H9 (cell line): ENCODE measurements at regions not wholly inside any gene's neighbourhood (a gene's known extent, or its start where the extent isn't known, plus 50 kb on each side); places are given as distances from the start of the nearest gene placed in this dataset.

Source experiments
- DNase-seq: peaks from one replicate; pipeline ENCODE4 v3.0.0-alpha.2; 2017
- H2AFZ ChIP-seq: one replicate; pipeline ENCODE4 v1.6.1; 2013; ENCODE audit warnings: mild to moderate bottlenecking, low read length, control low read depth, moderate library complexity
- H2AK5ac ChIP-seq: 2 replicates; pipeline ENCODE4 v1.6.1; 2013; ENCODE audit warnings: low read length, control low read depth, mixed read lengths; ENCODE audit not compliant: insufficient read length
- H2BK120ac ChIP-seq: one replicate; pipeline ENCODE4 v1.6.1; 2013; ENCODE audit warnings: low read depth, mild to moderate bottlenecking, low read length, control low read depth, inconsistent platforms; ENCODE audit not compliant: poor library complexity, severe bottlenecking
- H2BK12ac ChIP-seq: 2 replicates; pipeline ENCODE4 v1.6.1; 2013; ENCODE audit warnings: low read length, control low read depth, mixed read lengths, low read depth; ENCODE audit not compliant: insufficient read length
- H2BK15ac ChIP-seq: 2 replicates; pipeline ENCODE4 v1.6.1; 2013; ENCODE audit warnings: low read depth, low read length, control low read depth
- H2BK20ac ChIP-seq: one replicate; pipeline ENCODE4 v1.6.1; 2013; ENCODE audit warnings: low read depth, mild to moderate bottlenecking, low read length, control low read depth, inconsistent platforms; ENCODE audit not compliant: poor library complexity, severe bottlenecking
- H2BK5ac ChIP-seq: 2 replicates; pipeline ENCODE4 v1.6.1; 2013; ENCODE audit warnings: low read length, control low read depth, mixed read lengths; ENCODE audit not compliant: insufficient read length
- H3K14ac ChIP-seq: 2 replicates; pipeline ENCODE4 v1.6.1; 2013; ENCODE audit warnings: low read length, control low read depth; ENCODE audit not compliant: insufficient read depth
- H3K18ac ChIP-seq: 2 replicates; pipeline ENCODE4 v1.6.1; 2013; ENCODE audit warnings: low read depth, mild to moderate bottlenecking, mixed read lengths, low read length, control low read depth; ENCODE audit not compliant: insufficient read length
- H3K23ac ChIP-seq: 2 replicates; pipeline ENCODE4 v1.6.1; 2013; ENCODE audit warnings: low read length, control low read depth, mixed read lengths, low read depth; ENCODE audit not compliant: insufficient read length
- H3K23me2 ChIP-seq: 2 replicates; pipeline ENCODE4 v1.6.1; 2013; ENCODE audit warnings: low read depth, mild to moderate bottlenecking, mixed read lengths, low read length, control low read depth; ENCODE audit not compliant: insufficient read length, poor library complexity, severe bottlenecking
- H3K27ac ChIP-seq: 2 replicates; pipeline ENCODE4 v1.5.1; 2013; ENCODE audit warnings: low read length, control low read depth, mixed read lengths, low read depth; ENCODE audit not compliant: insufficient read length
- H3K27me3 ChIP-seq: 2 replicates; pipeline ENCODE4 v1.6.1; 2013; ENCODE audit warnings: low read length, control low read depth, inconsistent platforms; ENCODE audit not compliant: insufficient read depth
- H3K4ac ChIP-seq: 2 replicates; pipeline ENCODE4 v1.6.1; 2013; ENCODE audit warnings: low read depth, mild to moderate bottlenecking, control low read depth, inconsistent platforms, low read length, moderate library complexity
- H3K4me1 ChIP-seq: 2 replicates; pipeline ENCODE4 v1.6.1; 2013; ENCODE audit warnings: low read length, control low read depth, inconsistent platforms; ENCODE audit not compliant: insufficient read depth
- H3K4me2 ChIP-seq: 2 replicates; pipeline ENCODE4 v1.6.1; 2013; ENCODE audit warnings: low read length, control low read depth, mixed read lengths; ENCODE audit not compliant: insufficient read length, insufficient read depth
- H3K56ac ChIP-seq: 2 replicates; pipeline ENCODE4 v1.6.1; 2013; ENCODE audit warnings: low read depth, mild to moderate bottlenecking, mixed read lengths, low read length, control low read depth; ENCODE audit not compliant: insufficient read length
- H3K79me1 ChIP-seq: 2 replicates; pipeline ENCODE4 v1.6.1; 2013; ENCODE audit warnings: low read depth, mild to moderate bottlenecking, moderate library complexity, low read length, control low read depth, inconsistent platforms; ENCODE audit not compliant: insufficient read depth, poor library complexity, severe bottlenecking
- H3K79me2 ChIP-seq: 2 replicates; pipeline ENCODE4 v1.6.1; 2013; ENCODE audit warnings: low read length, control low read depth, inconsistent platforms; ENCODE audit not compliant: insufficient read depth
- H3K9ac ChIP-seq: 2 replicates; pipeline ENCODE4 v1.6.1; 2013; ENCODE audit warnings: low read length, control low read depth, mixed read lengths; ENCODE audit not compliant: insufficient read length; ENCODE audit errors: extremely low read depth
- H3K9me3 ChIP-seq: one replicate; pipeline ENCODE4 v1.6.1; 2013; ENCODE audit warnings: low read depth, low read length, inconsistent platforms; ENCODE audit not compliant: control insufficient read depth
- H3T11ph ChIP-seq: one replicate; pipeline ENCODE4 v1.6.1; 2013; ENCODE audit warnings: mild to moderate bottlenecking, low read length, control low read depth, inconsistent platforms
- H4K20me1 ChIP-seq: one replicate; pipeline ENCODE4 v1.6.1; 2013; ENCODE audit not compliant: control insufficient read depth, insufficient read length, insufficient read depth
- H4K5ac ChIP-seq: 2 replicates; pipeline ENCODE4 v1.6.1; 2013; ENCODE audit warnings: low read depth, mild to moderate bottlenecking, mixed read lengths, low read length, control low read depth; ENCODE audit not compliant: insufficient read length
- H4K8ac ChIP-seq: replicated peaks from 2 replicates; pipeline ENCODE4 v1.6.1; 2013; ENCODE audit warnings: low read length, control low read depth, mixed read lengths, low read depth; ENCODE audit not compliant: insufficient read length
- H4K91ac ChIP-seq: 2 replicates; pipeline ENCODE4 v1.6.1; 2013; ENCODE audit warnings: low read depth, mild to moderate bottlenecking, moderate library complexity, mixed read lengths, low read length, control low read depth; ENCODE audit not compliant: insufficient read length
- H3K27ac Mint-ChIP-seq, 3 experiments: 2 replicates in 2 of 3; 3 replicates in 1 of 3; pipeline ENCODE4 v1.8.0; 2020 to 2021; ENCODE audit warnings: mixed read lengths in 3 of 3, mild to moderate bottlenecking in 1 of 3, moderate library complexity in 1 of 3
- H3K27me3 Mint-ChIP-seq: 2 replicates; pipeline ENCODE4 v1.8.0; 2021; ENCODE audit warnings: low read depth, mild to moderate bottlenecking, moderate library complexity, mixed read lengths
- H3K36me3 Mint-ChIP-seq, 3 experiments: 2 replicates in 2 of 3; 3 replicates in 1 of 3; pipeline ENCODE4 v1.8.0; 2020 to 2021; ENCODE audit warnings: low read depth in 3 of 3, mixed read lengths in 3 of 3; ENCODE audit not compliant: insufficient read depth in 1 of 3
- H3K4me1 Mint-ChIP-seq, 2 experiments: 2 replicates each; pipeline ENCODE4 v1.8.0; 2020; ENCODE audit warnings: mixed read lengths in 2 of 2
- H3K4me3 Mint-ChIP-seq, 2 experiments: 2 replicates in 1 of 2; 3 replicates in 1 of 2; pipeline ENCODE4 v1.8.0; 2020 to 2021; ENCODE audit warnings: mild to moderate bottlenecking in 2 of 2, mixed read lengths in 2 of 2, moderate library complexity in 1 of 2
- H3K9me3 Mint-ChIP-seq, 2 experiments: 2 replicates in 1 of 2; 3 replicates in 1 of 2; pipeline ENCODE4 v1.8.0; 2020; ENCODE audit warnings: mild to moderate bottlenecking in 2 of 2, mixed read lengths in 2 of 2, moderate library complexity in 1 of 2
- WGBS: extraction: QIAGEN DNeasy Blood & Tissue Kit; methylation state at CpG from one replicate; pipeline ENCODE4 v1.1.7; 2013; ENCODE audit warnings: missing lambda C conversion rate, low lambda C conversion rate, mixed read lengths; ENCODE audit not compliant: insufficient read length; ENCODE audit errors: extremely low coverage; 5-methylcytosine and 5-hydroxymethylcytosine counted together
- TF ChIP-seq, protein P1 (sequence below): fragments of 200-600 bp; sonication (generic); conservative IDR thresholded peaks from 3 replicates; pipeline ENCODE4 v1.8.0; 2021; ENCODE audit warnings: antibody characterized with exemption, mild to moderate bottlenecking

DNA sequence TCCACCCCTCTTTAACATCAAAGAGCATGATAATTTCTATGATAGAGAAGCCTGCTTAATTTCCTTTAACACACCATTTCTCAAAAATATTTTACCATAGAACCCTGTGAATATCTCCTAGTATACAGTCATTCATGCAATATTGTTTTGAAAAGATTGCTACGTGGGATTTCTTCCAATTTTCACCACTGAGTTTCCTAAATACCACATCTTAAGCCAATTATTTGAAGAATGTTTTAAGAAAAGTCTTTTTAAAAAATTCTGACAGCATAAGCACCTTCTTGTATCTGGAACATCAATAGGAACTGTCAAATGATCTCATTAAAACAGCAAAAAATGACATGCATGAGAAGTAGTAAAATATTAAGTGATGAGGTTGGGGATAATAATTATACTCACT is 1126.7 kb downstream of the TUSC7 start:
- Mint-ChIP-seq H3K9me3 (no peaks in the 10 kb centered on the region), H3K27ac (no peak overlapping the region), H3K36me3 (no peaks in the 10 kb centered on the region), H3K4me3 (no peak overlapping the region), H3K4me1 (0 out of 4 replicates have a peak, but pooled peaks cover 3 to 5% of the 10 kb centered on the region in 2 experiments), H3K27me3 (no peaks in the 10 kb centered on the region)
- Histone ChIP-seq H2AFZ (no peak overlapping the region), H4K20me1 (no peaks in the 10 kb centered on the region), H2AK5ac (no peak overlapping the region), H3K18ac (no peak overlapping the region), H3K27me3 (no peaks in the 10 kb centered on the region), H3K27ac (no peak overlapping the region), H3K79me2 (no peaks in the 10 kb centered on the region), H3K4ac (no peak overlapping the region), H4K8ac (no peak overlapping the region), H3K79me1 (no peaks in the 10 kb centered on the region), H3K14ac (no peak overlapping the region), H3T11ph (no peak overlapping the region), H2BK20ac (no peak overlapping the region), H3K9me3 (no peaks in the 10 kb centered on the region), H2BK5ac (no peak overlapping the region), H3K9ac (no peak overlapping the region), H2BK120ac (no peak overlapping the region), H3K23ac (no peak overlapping the region), H3K4me1 (no peaks in the 10 kb centered on the region), H4K91ac (no peak overlapping the region), H4K5ac (no peak overlapping the region), H2BK12ac (no peak overlapping the region), H3K23me2 (no peaks in the 10 kb centered on the region), H3K4me2 (no peak overlapping the region), H2BK15ac (no peak overlapping the region), H3K56ac (no peak overlapping the region)
- TF ChIP-seq, protein P1, sequence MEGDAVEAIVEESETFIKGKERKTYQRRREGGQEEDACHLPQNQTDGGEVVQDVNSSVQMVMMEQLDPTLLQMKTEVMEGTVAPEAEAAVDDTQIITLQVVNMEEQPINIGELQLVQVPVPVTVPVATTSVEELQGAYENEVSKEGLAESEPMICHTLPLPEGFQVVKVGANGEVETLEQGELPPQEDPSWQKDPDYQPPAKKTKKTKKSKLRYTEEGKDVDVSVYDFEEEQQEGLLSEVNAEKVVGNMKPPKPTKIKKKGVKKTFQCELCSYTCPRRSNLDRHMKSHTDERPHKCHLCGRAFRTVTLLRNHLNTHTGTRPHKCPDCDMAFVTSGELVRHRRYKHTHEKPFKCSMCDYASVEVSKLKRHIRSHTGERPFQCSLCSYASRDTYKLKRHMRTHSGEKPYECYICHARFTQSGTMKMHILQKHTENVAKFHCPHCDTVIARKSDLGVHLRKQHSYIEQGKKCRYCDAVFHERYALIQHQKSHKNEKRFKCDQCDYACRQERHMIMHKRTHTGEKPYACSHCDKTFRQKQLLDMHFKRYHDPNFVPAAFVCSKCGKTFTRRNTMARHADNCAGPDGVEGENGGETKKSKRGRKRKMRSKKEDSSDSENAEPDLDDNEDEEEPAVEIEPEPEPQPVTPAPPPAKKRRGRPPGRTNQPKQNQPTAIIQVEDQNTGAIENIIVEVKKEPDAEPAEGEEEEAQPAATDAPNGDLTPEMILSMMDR: no peak
- no CpG with 5 or more reads among the region's 1 CpG for WGBS
- no peak for DNase-seq
